Astrocyte (in vitro differentiated cells and primary cell): ENCODE measurements at regions not wholly inside any gene's neighbourhood (a gene's known extent, or its start where the extent isn't known, plus 50 kb on each side); places are given as distances from the start of the nearest gene placed in this dataset.

Experiments used
- EZH2 ChIP-seq: IDR thresholded peaks from 2 replicates; pipeline ENCODE4 v1.6.1; 2012; ENCODE audit warnings: mild to moderate bottlenecking, low read length, inconsistent platforms; ENCODE audit not compliant: insufficient read depth
- TF ChIP-seq, protein P1 (sequence below): IDR thresholded peaks from 2 replicates; pipeline ENCODE4 v1.5.1; 2011; ENCODE audit warnings: low read depth, mild to moderate bottlenecking, inconsistent platforms, low read length, moderate library complexity; ENCODE audit not compliant: insufficient read depth

- TF ChIP-seq, protein P1, sequence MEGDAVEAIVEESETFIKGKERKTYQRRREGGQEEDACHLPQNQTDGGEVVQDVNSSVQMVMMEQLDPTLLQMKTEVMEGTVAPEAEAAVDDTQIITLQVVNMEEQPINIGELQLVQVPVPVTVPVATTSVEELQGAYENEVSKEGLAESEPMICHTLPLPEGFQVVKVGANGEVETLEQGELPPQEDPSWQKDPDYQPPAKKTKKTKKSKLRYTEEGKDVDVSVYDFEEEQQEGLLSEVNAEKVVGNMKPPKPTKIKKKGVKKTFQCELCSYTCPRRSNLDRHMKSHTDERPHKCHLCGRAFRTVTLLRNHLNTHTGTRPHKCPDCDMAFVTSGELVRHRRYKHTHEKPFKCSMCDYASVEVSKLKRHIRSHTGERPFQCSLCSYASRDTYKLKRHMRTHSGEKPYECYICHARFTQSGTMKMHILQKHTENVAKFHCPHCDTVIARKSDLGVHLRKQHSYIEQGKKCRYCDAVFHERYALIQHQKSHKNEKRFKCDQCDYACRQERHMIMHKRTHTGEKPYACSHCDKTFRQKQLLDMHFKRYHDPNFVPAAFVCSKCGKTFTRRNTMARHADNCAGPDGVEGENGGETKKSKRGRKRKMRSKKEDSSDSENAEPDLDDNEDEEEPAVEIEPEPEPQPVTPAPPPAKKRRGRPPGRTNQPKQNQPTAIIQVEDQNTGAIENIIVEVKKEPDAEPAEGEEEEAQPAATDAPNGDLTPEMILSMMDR = no peak
- no peak for TF ChIP-seq EZH2
Measured at GRCh38 chr10:120067427-120067826, 174.9 kb downstream of the SEC23IP start.
